ENCODE measurements at regions not wholly inside any gene's neighbourhood (a gene's known extent, or its start where the extent isn't known, plus 50 kb on each side); places are given as distances from the start of the nearest gene placed in this dataset.

DNA sequence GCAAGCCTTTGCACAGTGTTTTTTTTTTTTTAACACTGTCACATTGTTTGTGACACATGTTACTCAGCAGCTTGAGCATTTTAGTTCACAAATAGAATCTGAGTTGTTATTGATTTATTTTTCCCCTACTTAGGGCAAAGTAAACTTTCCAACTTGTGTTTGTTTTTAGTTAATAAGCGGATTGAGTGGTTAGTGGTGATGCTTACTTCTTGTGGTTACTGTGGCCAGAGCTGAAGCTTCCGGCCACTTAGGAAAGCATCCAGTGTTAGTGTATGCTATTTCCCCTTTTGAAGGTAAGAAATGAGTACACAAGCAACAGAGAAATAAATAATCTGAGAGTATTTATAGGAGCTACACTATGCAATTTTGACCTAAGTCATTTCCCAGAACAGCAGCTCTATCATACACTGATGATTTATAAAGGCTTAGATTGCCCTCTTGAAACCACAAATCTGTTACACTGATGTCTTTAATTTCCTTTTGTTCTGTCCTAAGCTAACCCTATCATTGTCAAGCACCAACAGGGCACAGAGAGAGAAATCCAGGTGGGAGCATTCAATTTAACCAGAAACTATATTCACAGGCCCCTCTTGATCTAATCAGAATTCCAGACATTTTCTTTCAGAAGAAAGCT lies 2464.6 kb downstream of the PCDH7 start:
- H3K4me3 ChIP-seq (ENCODE audit: low read depth, low read length) = no peak overlapping the region
- H3K9me3 ChIP-seq (ENCODE audit: control insufficient read depth, insufficient read depth, low read length) = no peaks in the 10 kb centered on the region
- no peaks in the 10 kb centered on the region for H3K36me3 ChIP-seq (ENCODE audit: control insufficient read depth, insufficient read depth, low read length)

GRCh38 chr4:33187035-33187434 lies 2466.9 kb downstream of the PCDH7 start:
- H3K36me3 ChIP-seq (ENCODE audit: control insufficient read depth, insufficient read depth, low read length) = no peaks in the 10 kb centered on the region
- no peaks in the 10 kb centered on the region for H3K9me3 ChIP-seq (ENCODE audit: control insufficient read depth, insufficient read depth, low read length)

More for the DNA sequence above, 2464.6 kb downstream of the PCDH7 start:
- Histone ChIP-seq H3K27me3 (ENCODE audit: control insufficient read depth, insufficient read depth, low read length) (no peaks in the 10 kb centered on the region), H3K9ac (ENCODE audit: low read depth, low read length) (no peak overlapping the region), H3K4me1 (ENCODE audit: control insufficient read depth, insufficient read depth, low read length) (no peaks in the 10 kb centered on the region)

GRCh38 chr4:33188733-33189132 lies 2468.6 kb downstream of the PCDH7 start:
- no peaks in the 10 kb centered on the region for H3K27me3 ChIP-seq (ENCODE audit: control insufficient read depth, insufficient read depth, low read length)
- H3K36me3 ChIP-seq (ENCODE audit: control insufficient read depth, insufficient read depth, low read length) = no peaks in the 10 kb centered on the region
- H3K9ac ChIP-seq (ENCODE audit: low read depth, low read length) = no peak overlapping the region
- no peaks in the 10 kb centered on the region for H3K9me3 ChIP-seq (ENCODE audit: control insufficient read depth, insufficient read depth, low read length)
- no peaks in the 10 kb centered on the region for H3K4me1 ChIP-seq (ENCODE audit: control insufficient read depth, insufficient read depth, low read length)
- H3K4me3 ChIP-seq (ENCODE audit: low read depth, low read length) = no peak overlapping the region

More at GRCh38 chr4:33187035-33187434, 2466.9 kb downstream of the PCDH7 start:
- Histone ChIP-seq H3K27me3 (ENCODE audit: control insufficient read depth, insufficient read depth, low read length) (no peaks in the 10 kb centered on the region), H3K4me1 (ENCODE audit: control insufficient read depth, insufficient read depth, low read length) (no peaks in the 10 kb centered on the region), H3K9ac (ENCODE audit: low read depth, low read length) (no peak overlapping the region), H3K4me3 (ENCODE audit: low read depth, low read length) (no peak overlapping the region)

- Histone ChIP-seq H3K9me3 (ENCODE audit: control insufficient read depth, insufficient read depth, low read length) (no peaks in the 10 kb centered on the region), H3K36me3 (ENCODE audit: control insufficient read depth, insufficient read depth, low read length) (no peaks in the 10 kb centered on the region), H3K4me1 (ENCODE audit: control insufficient read depth, insufficient read depth, low read length) (no peaks in the 10 kb centered on the region), H3K9ac (ENCODE audit: low read depth, low read length) (no peak overlapping the region), H3K4me3 (ENCODE audit: low read depth, low read length) (no peak overlapping the region), H3K27me3 (ENCODE audit: control insufficient read depth, insufficient read depth, low read length) (no peaks in the 10 kb centered on the region)
These were observed 2469.0 kb downstream of the PCDH7 start for GRCh38 chr4:33189169-33189568.

GRCh38 chr4:33193109-33193508 lies 2472.9 kb downstream of the PCDH7 start:
- Histone ChIP-seq H3K9ac (ENCODE audit: low read depth, low read length) (no peak overlapping the region), H3K9me3 (ENCODE audit: control insufficient read depth, insufficient read depth, low read length) (no peaks in the 10 kb centered on the region), H3K36me3 (ENCODE audit: control insufficient read depth, insufficient read depth, low read length) (no peaks in the 10 kb centered on the region), H3K4me3 (ENCODE audit: low read depth, low read length) (no peak overlapping the region), H3K4me1 (ENCODE audit: control insufficient read depth, insufficient read depth, low read length) (peaks cover 2% of the 10 kb centered on the region), H3K27me3 (ENCODE audit: control insufficient read depth, insufficient read depth, low read length) (no peaks in the 10 kb centered on the region)

DNA sequence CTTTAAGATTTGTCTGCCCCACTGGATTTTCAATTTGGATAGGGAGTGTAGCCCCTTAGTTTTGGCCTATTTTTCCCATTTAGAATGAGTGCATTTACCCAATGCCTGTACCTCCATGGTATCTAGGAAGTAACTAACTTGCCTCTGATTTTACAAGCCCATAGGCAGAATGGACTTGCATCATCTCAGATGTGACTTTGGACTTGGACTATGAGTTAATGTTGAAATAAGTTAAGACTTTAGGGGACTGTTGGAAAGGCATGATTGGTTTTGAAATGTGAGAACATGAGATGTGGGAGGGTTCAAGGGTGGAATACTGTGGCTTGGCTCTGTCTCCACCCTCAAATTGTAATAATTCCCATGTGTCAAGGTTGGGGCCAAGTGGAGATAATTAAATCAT lies 2480.2 kb downstream of the PCDH7 start:
- H3K4me3 ChIP-seq (ENCODE audit: low read depth, low read length) = no peak overlapping the region
- peaks cover 2% of the 10 kb centered on the region for H3K4me1 ChIP-seq (ENCODE audit: control insufficient read depth, insufficient read depth, low read length)
- H3K9me3 ChIP-seq (ENCODE audit: control insufficient read depth, insufficient read depth, low read length) = no peaks in the 10 kb centered on the region
- no peaks in the 10 kb centered on the region for H3K36me3 ChIP-seq (ENCODE audit: control insufficient read depth, insufficient read depth, low read length)
- no peaks in the 10 kb centered on the region for H3K27me3 ChIP-seq (ENCODE audit: control insufficient read depth, insufficient read depth, low read length)
- H3K9ac ChIP-seq (ENCODE audit: low read depth, low read length) = no peak overlapping the region

DNA sequence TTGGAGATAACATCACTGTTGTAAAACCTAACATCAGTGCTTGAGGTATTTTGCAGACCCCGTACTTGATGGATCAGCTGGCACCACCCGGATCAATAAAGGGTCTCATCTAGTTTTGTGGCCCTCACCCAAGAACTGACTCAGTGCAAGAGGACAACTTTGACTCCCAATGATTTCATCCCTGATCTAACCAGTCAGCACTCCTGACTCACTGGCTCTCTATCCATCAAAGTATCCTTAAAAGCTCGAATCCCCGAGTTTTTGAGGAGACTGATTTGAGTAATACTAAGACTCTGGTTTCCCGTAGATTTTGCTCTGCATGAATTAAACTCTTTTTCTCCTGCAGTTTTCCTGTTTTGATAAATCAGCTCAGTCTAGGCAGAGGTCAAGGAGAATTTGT lies 2498.1 kb downstream of the PCDH7 start:
- Histone ChIP-seq H3K9ac (ENCODE audit: low read depth, low read length) (no peak overlapping the region), H3K27me3 (ENCODE audit: control insufficient read depth, insufficient read depth, low read length) (no peaks in the 10 kb centered on the region)

DNA sequence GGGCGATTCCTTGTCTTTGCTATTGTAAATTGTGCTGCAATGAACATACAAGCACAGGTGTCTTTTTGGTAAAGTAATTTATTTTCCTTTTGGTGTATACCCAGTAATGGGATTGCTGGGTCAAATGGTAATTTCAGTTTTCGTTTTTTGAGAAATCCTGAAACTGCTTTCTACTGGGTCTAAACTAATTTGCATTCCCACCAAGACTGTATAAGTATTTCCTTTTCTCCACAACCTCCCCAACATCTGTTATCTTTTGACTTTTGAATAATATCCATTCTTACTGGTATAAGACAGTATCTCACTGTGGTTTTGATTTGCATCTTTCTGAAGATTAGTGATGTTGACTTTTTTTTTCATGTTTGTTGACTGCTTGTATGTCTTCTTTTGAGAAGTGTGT lies 2506.0 kb downstream of the PCDH7 start:
- Histone ChIP-seq H3K27me3 (ENCODE audit: control insufficient read depth, insufficient read depth, low read length) (no peaks in the 10 kb centered on the region), H3K36me3 (ENCODE audit: control insufficient read depth, insufficient read depth, low read length) (no peaks in the 10 kb centered on the region), H3K9ac (ENCODE audit: low read depth, low read length) (no peak overlapping the region), H3K4me3 (ENCODE audit: low read depth, low read length) (no peak overlapping the region), H3K4me1 (ENCODE audit: control insufficient read depth, insufficient read depth, low read length) (no peaks in the 10 kb centered on the region), H3K9me3 (ENCODE audit: control insufficient read depth, insufficient read depth, low read length) (no peaks in the 10 kb centered on the region)

More for the DNA sequence above, 2498.1 kb downstream of the PCDH7 start:
- Histone ChIP-seq H3K4me1 (ENCODE audit: control insufficient read depth, insufficient read depth, low read length) (no peaks in the 10 kb centered on the region), H3K9me3 (ENCODE audit: control insufficient read depth, insufficient read depth, low read length) (no peaks in the 10 kb centered on the region), H3K4me3 (ENCODE audit: low read depth, low read length) (no peak overlapping the region), H3K36me3 (ENCODE audit: control insufficient read depth, insufficient read depth, low read length) (no peaks in the 10 kb centered on the region)

DNA sequence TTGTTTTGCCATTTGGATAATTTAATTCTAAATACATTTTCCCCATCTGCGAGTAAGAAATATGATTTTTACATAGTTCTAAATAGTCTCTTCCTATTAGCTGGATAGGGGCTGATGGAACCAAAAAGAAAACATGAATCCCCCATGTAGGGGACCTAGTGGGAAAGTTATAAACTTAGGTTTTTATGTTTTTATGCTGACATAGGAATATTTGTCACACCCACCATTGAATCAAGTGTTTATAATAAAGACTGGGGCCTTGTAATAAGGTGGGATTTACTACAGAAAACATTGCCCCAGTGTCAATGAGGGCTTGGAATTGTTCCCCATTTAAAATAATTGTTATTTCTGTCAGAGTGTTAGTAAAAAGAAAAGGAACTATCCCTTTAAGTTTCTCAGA lies 2506.6 kb downstream of the PCDH7 start:
- Histone ChIP-seq H3K4me3 (ENCODE audit: low read depth, low read length) (no peak overlapping the region), H3K27me3 (ENCODE audit: control insufficient read depth, insufficient read depth, low read length) (no peaks in the 10 kb centered on the region), H3K4me1 (ENCODE audit: control insufficient read depth, insufficient read depth, low read length) (no peaks in the 10 kb centered on the region), H3K9ac (ENCODE audit: low read depth, low read length) (no peak overlapping the region), H3K9me3 (ENCODE audit: control insufficient read depth, insufficient read depth, low read length) (no peaks in the 10 kb centered on the region), H3K36me3 (ENCODE audit: control insufficient read depth, insufficient read depth, low read length) (no peaks in the 10 kb centered on the region)

DNA sequence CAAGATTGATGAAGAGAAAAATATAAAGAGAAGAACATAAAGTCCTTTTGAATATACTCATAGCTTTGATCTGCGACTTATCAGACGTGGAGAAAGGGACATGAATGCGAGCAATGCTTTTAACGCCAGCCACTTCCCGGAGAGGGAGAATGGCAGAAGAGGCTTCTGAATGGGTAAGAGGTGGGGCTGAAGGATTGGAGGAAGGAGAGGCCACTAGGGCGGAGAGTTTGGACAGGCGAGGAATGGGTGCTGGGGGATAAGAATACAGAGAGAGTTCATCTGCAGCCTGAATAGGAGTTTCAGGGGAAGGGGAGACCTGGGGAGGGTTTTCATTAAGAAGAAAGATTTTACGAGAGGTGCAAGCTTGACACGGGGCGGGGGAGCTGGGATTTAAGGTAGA lies 2534.9 kb downstream of the PCDH7 start:
- no peak overlapping the region for H3K9ac ChIP-seq (ENCODE audit: low read depth, low read length)
- H3K27me3 ChIP-seq (ENCODE audit: control insufficient read depth, insufficient read depth, low read length) = no peaks in the 10 kb centered on the region
- H3K4me3 ChIP-seq (ENCODE audit: low read depth, low read length) = peak overlapping the region; percentile 13

GRCh38 chr4:33255507-33255906 lies 2535.3 kb downstream of the PCDH7 start:
- Histone ChIP-seq H3K9me3 (ENCODE audit: control insufficient read depth, insufficient read depth, low read length) (no peaks in the 10 kb centered on the region), H3K4me1 (ENCODE audit: control insufficient read depth, insufficient read depth, low read length) (no peaks in the 10 kb centered on the region), H3K4me3 (ENCODE audit: low read depth, low read length) (peak overlapping the region; percentile 13), H3K36me3 (ENCODE audit: control insufficient read depth, insufficient read depth, low read length) (no peaks in the 10 kb centered on the region), H3K27me3 (ENCODE audit: control insufficient read depth, insufficient read depth, low read length) (no peaks in the 10 kb centered on the region), H3K9ac (ENCODE audit: low read depth, low read length) (no peak overlapping the region)

More for the DNA sequence above, 2534.9 kb downstream of the PCDH7 start:
- Histone ChIP-seq H3K9me3 (ENCODE audit: control insufficient read depth, insufficient read depth, low read length) (no peaks in the 10 kb centered on the region), H3K4me1 (ENCODE audit: control insufficient read depth, insufficient read depth, low read length) (no peaks in the 10 kb centered on the region), H3K36me3 (ENCODE audit: control insufficient read depth, insufficient read depth, low read length) (no peaks in the 10 kb centered on the region)

DNA sequence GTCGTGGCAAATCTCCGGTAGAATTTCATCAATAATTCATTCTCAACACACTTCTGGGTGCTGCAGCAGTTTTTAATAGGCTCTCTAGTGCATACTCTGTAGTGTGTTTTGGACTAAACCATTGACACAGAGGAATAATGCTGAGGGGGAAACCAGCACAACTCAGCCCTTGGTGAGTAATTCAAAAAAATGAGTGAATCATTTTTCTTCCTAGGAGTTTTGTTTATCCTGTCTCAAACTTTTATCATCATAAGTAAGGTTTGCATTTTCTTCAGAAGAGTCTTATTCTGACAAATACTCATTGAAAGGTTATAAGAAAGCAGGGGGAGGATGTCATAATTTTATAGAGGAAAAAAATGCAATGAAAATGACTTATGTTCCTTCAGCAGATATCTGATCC lies 2542.7 kb downstream of the PCDH7 start:
- Histone ChIP-seq H3K27me3 (ENCODE audit: control insufficient read depth, insufficient read depth, low read length) (no peaks in the 10 kb centered on the region), H3K9ac (ENCODE audit: low read depth, low read length) (no peak overlapping the region), H3K4me3 (ENCODE audit: low read depth, low read length) (no peak overlapping the region), H3K36me3 (ENCODE audit: control insufficient read depth, insufficient read depth, low read length) (no peaks in the 10 kb centered on the region), H3K9me3 (ENCODE audit: control insufficient read depth, insufficient read depth, low read length) (no peaks in the 10 kb centered on the region), H3K4me1 (ENCODE audit: control insufficient read depth, insufficient read depth, low read length) (no peaks in the 10 kb centered on the region)
